K562 (cell line): ENCODE measurements at regions not wholly inside any gene's neighbourhood (a gene's known extent, or its start where the extent isn't known, plus 50 kb on each side); places are given as distances from the start of the nearest gene placed in this dataset.

Experiments
- CBX1 ChIP-seq: sonication (generic); IDR thresholded peaks from 2 replicates; pipeline ENCODE4 v1.6.1; 2016; ENCODE audit warnings: antibody characterized with exemption, low read depth, mild to moderate bottlenecking
- GABPB2 ChIP-seq: fragments of 250-450 bp; sonication (Bioruptor Pico); conservative IDR thresholded peaks from 2 replicates; pipeline ENCODE4 v1.5.1; 2021; ENCODE audit warnings: mild to moderate bottlenecking
- JUND ChIP-seq, 2 experiments: IDR thresholded peaks; 2 replicates in 1 of 2; 3 replicates in 1 of 2; pipeline ENCODE4 v1.6.1; 2011; ENCODE audit warnings: borderline replicate concordance in 2 of 2, low read depth in 2 of 2, low read length in 2 of 2, improper control_type of control experiment in 1 of 2, missing biosample characterization in 1 of 2, missing genetic modification characterization in 1 of 2, missing genetic modification reagents in 1 of 2
- KAT8 ChIP-seq: fragments of 450-650 bp; IDR thresholded peaks from 2 replicates; pipeline ENCODE4 v1.6.1; 2016; ENCODE audit warnings: low read depth, mild to moderate bottlenecking
- KDM1A ChIP-seq, 2 experiments: fragments of 450-650 bp; IDR thresholded peaks; 2 replicates each; pipeline ENCODE4 v1.6.1; 2016; ENCODE audit warnings: mild to moderate bottlenecking in 2 of 2
- KLF13 ChIP-seq: fragments of 450-650 bp; IDR thresholded peaks from 2 replicates; pipeline ENCODE4 v1.6.1; 2016; ENCODE audit warnings: missing genetic modification characterization, low read depth, mild to moderate bottlenecking, missing compliant biosample characterization, moderate library complexity, borderline replicate concordance
- MIER1 ChIP-seq: fragments of 450-650 bp; IDR thresholded peaks from 2 replicates; pipeline ENCODE4 v1.6.1; 2016; ENCODE audit warnings: antibody characterized with exemption, mild to moderate bottlenecking, low read depth
- RCOR1 ChIP-seq, 2 experiments: IDR thresholded peaks; 2 replicates each; pipeline ENCODE4 v1.6.1; 2012; ENCODE audit warnings: low read depth in 2 of 2, low read length in 2 of 2, borderline replicate concordance in 1 of 2, improper control_type of control experiment in 1 of 2
- TAF15 ChIP-seq: fragments of 200-400 bp; formaldehyde crosslinking; IDR thresholded peaks from 2 replicates; pipeline ENCODE4 v1.6.1; 2017; ENCODE audit warnings: mild to moderate bottlenecking, low read depth, low read length, moderate library complexity
- ZFP36 ChIP-seq: fragments of 150-350 bp; IDR thresholded peaks from 2 replicates; pipeline ENCODE4 v1.6.1; 2018; ENCODE audit warnings: low read length, low read depth; ENCODE audit not compliant: partially characterized antibody
- ZSCAN29 ChIP-seq: fragments of 450-650 bp; IDR thresholded peaks from 2 replicates; pipeline ENCODE4 v1.6.1; 2017
- TF ChIP-seq, protein P1 (sequence below), 2 experiments: fragments of 450-650 bp; IDR thresholded peaks; 2 replicates each; pipeline ENCODE4 v1.6.1; 2016
- TF ChIP-seq, protein P2 (sequence below): sonication (generic); formaldehyde crosslinking; IDR thresholded peaks from 2 replicates; pipeline ENCODE4 v1.8.1; 2023; ENCODE audit warnings: mild to moderate bottlenecking, missing genetic modification reagents
- TF ChIP-seq, protein P3 (sequence below): IDR thresholded peaks from 2 replicates; pipeline ENCODE4 v1.6.1; 2016; ENCODE audit warnings: missing genetic modification characterization, missing compliant biosample characterization
- TF ChIP-seq, protein P4 (sequence below): fragments of 250-450 bp; sonication (Bioruptor Pico); IDR thresholded peaks from 2 replicates; pipeline ENCODE4 v1.5.0; 2022; ENCODE audit warnings: mild to moderate bottlenecking
- TF ChIP-seq, protein P5 (sequence below): sonication (generic); formaldehyde crosslinking; IDR thresholded peaks from 2 replicates; pipeline ENCODE4 v1.8.1; 2022; ENCODE audit warnings: missing genetic modification reagents
- TF ChIP-seq, protein P6 (sequence below), 3 experiments: fragments of 200-800 bp in 1 of 3; sonication (Bioruptor generic) in 1 of 3; sonication (generic) in 1 of 3; formaldehyde crosslinking in 1 of 3; IDR thresholded peaks; 2 replicates each; pipeline versions ENCODE4 v1.6.1 to v1.8.0; 2016 to 2022; ENCODE audit warnings: mild to moderate bottlenecking in 2 of 3, missing compliant biosample characterization in 2 of 3, missing genetic modification characterization in 2 of 3, missing genetic modification reagents in 1 of 3

DNA sequence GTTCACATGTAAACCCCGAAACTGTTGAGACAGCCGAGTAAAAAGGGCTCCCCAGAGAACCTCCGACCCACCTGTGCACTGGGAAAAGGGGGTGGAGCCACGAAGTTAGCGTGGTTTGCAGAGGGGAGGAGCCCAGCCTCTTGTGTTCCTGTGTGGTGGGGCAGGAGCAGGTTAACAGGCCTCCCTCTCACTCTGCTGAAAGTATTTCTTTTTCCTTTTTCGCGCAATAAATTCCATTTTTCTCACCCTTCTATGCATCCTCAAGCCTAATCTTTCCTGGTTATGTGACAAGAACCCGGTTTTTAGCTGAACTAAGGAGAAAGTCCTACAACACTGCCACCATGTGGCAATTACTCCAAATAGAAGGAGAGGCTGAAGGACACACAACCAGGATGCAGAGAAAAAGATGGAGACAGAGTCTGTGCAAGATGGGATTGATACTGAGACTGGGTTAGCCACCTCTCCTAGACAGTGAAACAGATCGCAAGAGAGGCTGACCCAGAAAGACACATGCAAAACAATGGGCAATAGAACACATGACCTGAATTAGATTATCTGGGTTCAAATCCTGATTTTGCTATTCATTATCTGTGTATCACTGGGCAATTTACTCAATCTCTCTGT lies 168.7 kb upstream of the PRSS16 start (continued):
- TF ChIP-seq, protein P1, sequence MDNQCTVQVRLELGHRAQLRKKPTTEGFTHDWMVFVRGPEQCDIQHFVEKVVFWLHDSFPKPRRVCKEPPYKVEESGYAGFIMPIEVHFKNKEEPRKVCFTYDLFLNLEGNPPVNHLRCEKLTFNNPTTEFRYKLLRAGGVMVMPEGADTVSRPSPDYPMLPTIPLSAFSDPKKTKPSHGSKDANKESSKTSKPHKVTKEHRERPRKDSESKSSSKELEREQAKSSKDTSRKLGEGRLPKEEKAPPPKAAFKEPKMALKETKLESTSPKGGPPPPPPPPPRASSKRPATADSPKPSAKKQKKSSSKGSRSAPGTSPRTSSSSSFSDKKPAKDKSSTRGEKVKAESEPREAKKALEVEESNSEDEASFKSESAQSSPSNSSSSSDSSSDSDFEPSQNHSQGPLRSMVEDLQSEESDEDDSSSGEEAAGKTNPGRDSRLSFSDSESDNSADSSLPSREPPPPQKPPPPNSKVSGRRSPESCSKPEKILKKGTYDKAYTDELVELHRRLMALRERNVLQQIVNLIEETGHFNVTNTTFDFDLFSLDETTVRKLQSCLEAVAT (IDR thresholded peaks at IDR 0.05): no peak
- TF ChIP-seq, protein P2, sequence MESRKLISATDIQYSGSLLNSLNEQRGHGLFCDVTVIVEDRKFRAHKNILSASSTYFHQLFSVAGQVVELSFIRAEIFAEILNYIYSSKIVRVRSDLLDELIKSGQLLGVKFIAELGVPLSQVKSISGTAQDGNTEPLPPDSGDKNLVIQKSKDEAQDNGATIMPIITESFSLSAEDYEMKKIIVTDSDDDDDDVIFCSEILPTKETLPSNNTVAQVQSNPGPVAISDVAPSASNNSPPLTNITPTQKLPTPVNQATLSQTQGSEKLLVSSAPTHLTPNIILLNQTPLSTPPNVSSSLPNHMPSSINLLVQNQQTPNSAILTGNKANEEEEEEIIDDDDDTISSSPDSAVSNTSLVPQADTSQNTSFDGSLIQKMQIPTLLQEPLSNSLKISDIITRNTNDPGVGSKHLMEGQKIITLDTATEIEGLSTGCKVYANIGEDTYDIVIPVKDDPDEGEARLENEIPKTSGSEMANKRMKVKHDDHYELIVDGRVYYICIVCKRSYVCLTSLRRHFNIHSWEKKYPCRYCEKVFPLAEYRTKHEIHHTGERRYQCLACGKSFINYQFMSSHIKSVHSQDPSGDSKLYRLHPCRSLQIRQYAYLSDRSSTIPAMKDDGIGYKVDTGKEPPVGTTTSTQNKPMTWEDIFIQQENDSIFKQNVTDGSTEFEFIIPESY (CRISPR knock-in tag): no peak
- TF ChIP-seq, protein P3, sequence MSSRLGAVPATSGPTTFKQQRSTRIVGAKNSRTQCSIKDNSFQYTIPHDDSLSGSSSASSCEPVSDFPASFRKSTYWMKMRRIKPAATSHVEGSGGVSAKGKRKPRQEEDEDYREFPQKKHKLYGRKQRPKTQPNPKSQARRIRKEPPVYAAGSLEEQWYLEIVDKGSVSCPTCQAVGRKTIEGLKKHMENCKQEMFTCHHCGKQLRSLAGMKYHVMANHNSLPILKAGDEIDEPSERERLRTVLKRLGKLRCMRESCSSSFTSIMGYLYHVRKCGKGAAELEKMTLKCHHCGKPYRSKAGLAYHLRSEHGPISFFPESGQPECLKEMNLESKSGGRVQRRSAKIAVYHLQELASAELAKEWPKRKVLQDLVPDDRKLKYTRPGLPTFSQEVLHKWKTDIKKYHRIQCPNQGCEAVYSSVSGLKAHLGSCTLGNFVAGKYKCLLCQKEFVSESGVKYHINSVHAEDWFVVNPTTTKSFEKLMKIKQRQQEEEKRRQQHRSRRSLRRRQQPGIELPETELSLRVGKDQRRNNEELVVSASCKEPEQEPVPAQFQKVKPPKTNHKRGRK (tag): no peak
- TF ChIP-seq TAF15: no peak
- TF ChIP-seq KAT8: no peak
- TF ChIP-seq JUND (IDR thresholded peaks at IDR 0.05; ENCODE audit: borderline replicate concordance, low read depth, low read length): no peak; the same call in 1 of the 2 replicates
- peak; percentile 36; the same call in 2 of the 3 replicates for TF ChIP-seq JUND (tag; IDR thresholded peaks at IDR 0.05; ENCODE audit: borderline replicate concordance, low read depth, low read length)
- TF ChIP-seq KLF13 (tag): no peak
- TF ChIP-seq, protein P4, sequence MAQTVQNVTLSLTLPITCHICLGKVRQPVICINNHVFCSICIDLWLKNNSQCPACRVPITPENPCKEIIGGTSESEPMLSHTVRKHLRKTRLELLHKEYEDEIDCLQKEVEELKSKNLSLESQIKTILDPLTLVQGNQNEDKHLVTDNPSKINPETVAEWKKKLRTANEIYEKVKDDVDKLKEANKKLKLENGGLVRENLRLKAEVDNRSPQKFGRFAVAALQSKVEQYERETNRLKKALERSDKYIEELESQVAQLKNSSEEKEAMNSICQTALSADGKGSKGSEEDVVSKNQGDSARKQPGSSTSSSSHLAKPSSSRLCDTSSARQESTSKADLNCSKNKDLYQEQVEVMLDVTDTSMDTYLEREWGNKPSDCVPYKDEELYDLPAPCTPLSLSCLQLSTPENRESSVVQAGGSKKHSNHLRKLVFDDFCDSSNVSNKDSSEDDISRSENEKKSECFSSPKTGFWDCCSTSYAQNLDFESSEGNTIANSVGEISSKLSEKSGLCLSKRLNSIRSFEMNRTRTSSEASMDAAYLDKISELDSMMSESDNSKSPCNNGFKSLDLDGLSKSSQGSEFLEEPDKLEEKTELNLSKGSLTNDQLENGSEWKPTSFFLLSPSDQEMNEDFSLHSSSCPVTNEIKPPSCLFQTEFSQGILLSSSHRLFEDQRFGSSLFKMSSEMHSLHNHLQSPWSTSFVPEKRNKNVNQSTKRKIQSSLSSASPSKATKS (CRISPR knock-in tag): no peak
- TF ChIP-seq ZSCAN29: peak; percentile 91
- TF ChIP-seq, protein P5, sequence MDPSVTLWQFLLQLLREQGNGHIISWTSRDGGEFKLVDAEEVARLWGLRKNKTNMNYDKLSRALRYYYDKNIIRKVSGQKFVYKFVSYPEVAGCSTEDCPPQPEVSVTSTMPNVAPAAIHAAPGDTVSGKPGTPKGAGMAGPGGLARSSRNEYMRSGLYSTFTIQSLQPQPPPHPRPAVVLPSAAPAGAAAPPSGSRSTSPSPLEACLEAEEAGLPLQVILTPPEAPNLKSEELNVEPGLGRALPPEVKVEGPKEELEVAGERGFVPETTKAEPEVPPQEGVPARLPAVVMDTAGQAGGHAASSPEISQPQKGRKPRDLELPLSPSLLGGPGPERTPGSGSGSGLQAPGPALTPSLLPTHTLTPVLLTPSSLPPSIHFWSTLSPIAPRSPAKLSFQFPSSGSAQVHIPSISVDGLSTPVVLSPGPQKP: no peak
- peak; percentile 63 to 78; a peak in 3 of 4 replicates for TF ChIP-seq KDM1A (IDR thresholded peaks at IDR 0.05)
- TF ChIP-seq CBX1: no peak
- TF ChIP-seq, protein P6, sequence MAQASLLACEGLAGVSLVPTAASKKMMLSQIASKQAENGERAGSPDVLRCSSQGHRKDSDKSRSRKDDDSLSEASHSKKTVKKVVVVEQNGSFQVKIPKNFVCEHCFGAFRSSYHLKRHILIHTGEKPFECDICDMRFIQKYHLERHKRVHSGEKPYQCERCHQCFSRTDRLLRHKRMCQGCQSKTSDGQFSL (CRISPR knock-in tag; IDR thresholded peaks at IDR 0.05): no peak
- TF ChIP-seq, protein P6 (tag; IDR thresholded peaks at IDR 0.05): no peak
- TF ChIP-seq ZFP36: no peak
- TF ChIP-seq RCOR1 (IDR thresholded peaks at IDR 0.05; ENCODE audit: borderline replicate concordance in 1 of 2, low read depth in 2 of 2, low read length in 2 of 2): peak in 1 of 2 experiments; percentile 79; a peak in 2 of 4 replicates
- no peak for TF ChIP-seq GABPB2 (CRISPR knock-in tag)
- no peak for TF ChIP-seq MIER1
